ENCODE measurements at regions not wholly inside any gene's neighbourhood (a gene's known extent, or its start where the extent isn't known, plus 50 kb on each side); places are given as distances from the start of the nearest gene placed in this dataset.
"Not testable (repeated sequence)": the region's sequence is repeated elsewhere in the genome, so short reads cannot be mapped to it uniquely, and the experiment has no call there.

DNA sequence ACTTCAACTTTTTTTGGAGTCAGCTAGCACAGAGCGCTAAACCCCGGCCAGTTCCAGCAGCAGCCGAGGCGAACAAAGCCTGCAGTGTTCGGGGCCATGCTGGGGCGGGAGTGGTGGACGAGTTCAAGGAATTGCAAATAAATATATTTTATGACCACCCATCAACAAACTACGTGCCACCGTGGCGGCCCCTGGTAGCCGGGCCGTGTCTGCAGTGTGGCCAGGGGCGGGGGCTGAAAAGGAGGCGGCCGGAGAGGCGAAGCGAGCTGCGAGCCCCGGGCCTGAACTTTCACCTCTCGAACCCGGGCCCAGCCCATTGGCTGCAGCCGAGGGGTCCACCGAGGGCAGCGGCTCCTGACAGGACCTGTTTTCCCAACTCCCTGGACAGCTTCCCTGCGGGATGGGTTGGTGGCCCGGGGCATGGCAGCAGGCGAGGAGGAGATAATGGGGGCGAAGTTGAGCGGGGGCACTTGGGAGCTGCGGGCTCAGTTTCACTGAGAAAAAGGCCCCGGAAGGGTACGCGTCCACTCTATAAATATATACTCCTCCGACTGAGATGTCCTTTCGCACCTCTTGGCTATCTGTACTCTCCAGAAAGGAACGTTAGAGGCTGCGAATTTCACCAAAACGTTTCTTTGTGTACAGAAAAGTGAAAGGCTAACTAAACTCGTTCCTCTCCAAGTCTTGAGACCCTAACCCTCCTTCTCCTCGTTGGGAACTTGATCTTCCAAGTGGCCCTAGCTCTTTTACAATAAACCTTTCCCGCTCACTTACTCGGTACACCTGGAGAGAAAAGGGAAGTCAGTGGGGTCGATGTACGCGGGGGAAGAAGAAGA is 164.6 kb upstream of the PPP1R3A start:
- H3K4me3 ChIP-seq (ENCODE audit: low read depth, low read length), result no peak overlapping the region
- ChIA-PET CTCF (no interaction called here), POLR2A (no interaction called here)
- DNase-seq (ENCODE audit: low read depth, low spot score), result no peak
- TF ChIP-seq, protein P1, sequence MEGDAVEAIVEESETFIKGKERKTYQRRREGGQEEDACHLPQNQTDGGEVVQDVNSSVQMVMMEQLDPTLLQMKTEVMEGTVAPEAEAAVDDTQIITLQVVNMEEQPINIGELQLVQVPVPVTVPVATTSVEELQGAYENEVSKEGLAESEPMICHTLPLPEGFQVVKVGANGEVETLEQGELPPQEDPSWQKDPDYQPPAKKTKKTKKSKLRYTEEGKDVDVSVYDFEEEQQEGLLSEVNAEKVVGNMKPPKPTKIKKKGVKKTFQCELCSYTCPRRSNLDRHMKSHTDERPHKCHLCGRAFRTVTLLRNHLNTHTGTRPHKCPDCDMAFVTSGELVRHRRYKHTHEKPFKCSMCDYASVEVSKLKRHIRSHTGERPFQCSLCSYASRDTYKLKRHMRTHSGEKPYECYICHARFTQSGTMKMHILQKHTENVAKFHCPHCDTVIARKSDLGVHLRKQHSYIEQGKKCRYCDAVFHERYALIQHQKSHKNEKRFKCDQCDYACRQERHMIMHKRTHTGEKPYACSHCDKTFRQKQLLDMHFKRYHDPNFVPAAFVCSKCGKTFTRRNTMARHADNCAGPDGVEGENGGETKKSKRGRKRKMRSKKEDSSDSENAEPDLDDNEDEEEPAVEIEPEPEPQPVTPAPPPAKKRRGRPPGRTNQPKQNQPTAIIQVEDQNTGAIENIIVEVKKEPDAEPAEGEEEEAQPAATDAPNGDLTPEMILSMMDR (IDR thresholded peaks at IDR 0.05; ENCODE audit: insufficient read depth, low read length, missing control alignments), result no peak

DNA sequence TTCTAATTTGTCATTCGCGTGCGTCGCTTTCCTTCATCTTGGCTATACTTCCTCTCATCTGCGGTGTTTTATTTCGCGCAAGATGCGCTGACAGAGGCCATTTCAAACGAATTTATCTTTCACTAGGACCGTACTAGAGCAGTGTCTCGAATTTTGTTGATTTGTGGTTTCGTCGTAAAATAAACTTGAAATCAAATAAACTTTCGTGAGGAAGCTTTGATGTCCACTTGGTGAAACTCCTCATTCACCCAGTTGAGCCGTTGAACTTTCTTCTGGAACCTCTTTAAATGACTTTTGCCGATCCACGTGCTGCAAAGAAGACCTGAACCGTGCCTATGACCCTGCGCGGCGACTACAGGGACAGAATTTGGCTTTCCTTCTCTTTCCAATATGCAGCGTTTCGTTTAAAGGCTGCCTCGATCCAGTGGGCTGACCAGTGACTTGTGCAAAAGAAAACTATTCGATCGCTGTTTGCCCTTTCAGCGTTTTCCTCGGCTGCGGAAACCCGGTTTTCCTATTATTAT is 163.9 kb upstream of the PPP1R3A start:
- TF ChIP-seq, protein P1 (IDR thresholded peaks at IDR 0.05; ENCODE audit: insufficient read depth, low read length, missing control alignments), result no peak

DNA sequence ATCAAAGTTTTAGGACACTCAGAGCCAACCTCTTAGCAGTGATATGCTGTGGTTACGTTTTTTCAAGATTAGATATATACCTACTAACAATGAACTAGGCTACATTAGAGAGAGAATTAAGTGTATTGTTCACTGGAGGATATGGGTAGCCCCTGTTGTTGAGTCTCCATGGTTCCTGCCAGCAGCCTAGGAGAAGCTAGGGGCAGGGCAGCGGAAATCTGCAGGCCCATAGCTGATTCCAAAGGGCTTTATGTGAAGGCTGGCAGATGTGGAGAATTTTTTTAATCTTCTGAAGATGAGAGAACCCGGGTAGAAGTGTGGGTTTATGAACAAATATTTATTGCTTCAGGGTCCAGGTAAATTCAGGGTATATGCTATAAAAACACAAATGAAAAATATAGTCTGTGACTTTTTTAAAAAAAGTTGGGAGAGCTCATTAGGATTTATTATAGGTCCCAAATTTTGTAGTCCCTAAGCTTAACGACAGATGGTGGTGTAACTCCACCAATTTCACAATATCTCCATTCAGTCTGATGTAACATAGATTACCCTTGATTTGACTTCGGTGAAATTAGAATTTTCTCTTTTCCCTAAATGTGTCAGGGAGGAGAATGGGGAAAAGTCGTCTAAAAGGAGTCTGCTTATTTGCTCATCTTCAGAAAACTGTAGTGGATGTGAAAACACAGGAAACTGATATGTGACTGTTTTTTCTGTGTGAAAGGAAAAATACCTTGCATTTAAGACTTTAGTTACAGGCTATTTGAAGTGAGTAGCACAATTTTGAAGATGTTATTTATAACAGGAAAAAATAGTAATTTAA is 163.0 kb upstream of the PPP1R3A start:
- TF ChIP-seq, protein P1 (IDR thresholded peaks at IDR 0.05; ENCODE audit: insufficient read depth, low read length, missing control alignments), result no peak
- CTCF ChIA-PET, result interaction anchor here (0.6 to 1.1 kb wide), 5 partner anchors 1599 to 1771 kb away, joined by 3 to 8 read pairs (median 3); no protein-coding TSS in a partner anchor
- DNase-seq (ENCODE audit: low read depth, low spot score), result peak; percentile 7
- POLR2A ChIA-PET, result no interaction called here
- H3K4me3 ChIP-seq (ENCODE audit: low read depth, low read length), result no peak overlapping the region

More for the DNA sequence above, 163.9 kb upstream of the PPP1R3A start:
- CTCF ChIA-PET, result no interaction called here
- H3K4me3 ChIP-seq (ENCODE audit: low read depth, low read length), result no peak overlapping the region
- POLR2A ChIA-PET, result no interaction called here
- DNase-seq (ENCODE audit: low read depth, low spot score), result no peak

DNA sequence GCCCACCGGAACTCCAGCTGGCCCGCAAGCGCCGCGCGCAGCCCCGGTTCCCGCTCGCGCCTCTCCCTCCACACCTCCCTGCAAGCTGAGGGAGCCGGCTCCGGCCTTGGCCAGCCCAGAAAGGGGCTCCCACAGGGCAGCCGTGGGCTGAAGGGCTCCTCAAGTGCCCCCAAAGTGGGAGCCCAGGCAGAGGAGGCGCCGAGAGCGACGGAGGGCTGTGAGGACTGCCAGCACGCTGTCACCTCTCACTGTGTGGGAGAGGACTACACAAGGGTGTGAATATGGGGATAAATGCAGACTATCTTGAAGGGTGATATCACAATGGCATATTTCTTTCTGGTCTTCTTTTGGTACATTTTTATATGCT is 158.3 kb upstream of the PPP1R3A start:
- CTCF ChIA-PET; POLR2A ChIA-PET; H3K4me3 ChIP-seq (ENCODE audit: low read depth, low read length); DNase-seq (ENCODE audit: low read depth, low spot score): not testable (repeated sequence)

DNA sequence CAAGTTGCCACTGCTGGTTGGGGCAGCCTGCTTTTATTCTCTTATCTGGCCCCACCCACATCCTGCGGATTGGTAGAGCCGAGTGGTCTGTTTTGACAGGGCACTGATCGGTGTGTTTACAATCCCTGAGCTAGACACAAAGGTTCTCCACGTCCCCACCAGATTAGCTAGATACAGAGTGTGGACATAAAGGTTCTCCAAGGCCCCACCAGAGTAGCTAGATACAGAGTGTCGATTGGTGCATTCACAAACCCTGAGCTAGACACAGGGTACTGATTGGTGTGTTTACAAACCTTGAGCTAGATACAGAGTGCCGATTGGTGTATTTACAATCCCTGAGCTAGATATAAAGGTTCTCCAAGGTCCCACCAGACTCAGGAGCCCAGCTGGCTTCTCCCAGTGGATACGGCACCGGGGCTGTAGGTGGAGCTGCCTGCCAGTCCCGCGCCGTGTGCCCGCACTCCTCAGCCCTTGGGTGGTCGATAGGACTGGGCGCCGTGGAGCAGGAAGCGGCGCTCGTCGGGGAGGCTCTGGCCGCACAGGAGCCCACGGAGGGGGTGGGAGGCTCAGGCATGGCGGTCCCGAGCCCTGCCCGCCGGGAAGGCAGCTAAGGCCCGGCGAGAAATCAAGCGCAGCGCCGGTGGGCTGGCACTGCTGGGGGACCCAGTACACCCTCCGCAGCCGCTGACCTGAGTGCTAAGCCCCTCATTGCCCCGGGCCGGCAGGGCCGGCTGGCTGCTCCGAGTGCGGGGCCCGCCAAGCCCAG is 157.8 kb upstream of the PPP1R3A start:
- POLR2A ChIA-PET; H3K4me3 ChIP-seq (ENCODE audit: low read depth, low read length); CTCF ChIA-PET; DNase-seq (ENCODE audit: low read depth, low spot score): not testable (repeated sequence)

DNA sequence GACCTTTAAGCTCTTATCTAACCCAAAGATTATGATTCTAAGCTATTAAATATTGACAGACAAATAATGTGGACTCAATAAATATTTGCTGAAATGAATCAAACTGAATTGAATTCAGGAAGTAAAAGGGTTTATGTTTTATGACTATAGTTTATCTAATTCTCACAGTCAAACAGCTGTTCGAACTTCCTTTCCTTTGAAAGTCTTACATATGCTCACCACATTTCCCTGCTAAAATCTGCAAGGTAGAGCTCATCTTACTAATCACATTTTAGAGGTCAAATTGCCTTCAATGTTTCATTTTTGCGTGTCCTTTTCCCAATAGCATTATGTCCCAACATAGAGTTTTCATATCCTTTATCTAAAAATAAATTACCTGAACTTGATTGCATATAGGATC is 154.9 kb upstream of the PPP1R3A start:
- ChIA-PET CTCF (no interaction called here), POLR2A (no interaction called here)
- no peak overlapping the region for H3K4me3 ChIP-seq (ENCODE audit: low read depth, low read length)
- TF ChIP-seq, protein P1 (IDR thresholded peaks at IDR 0.05; ENCODE audit: insufficient read depth, low read length, missing control alignments), result no peak
- no peak for DNase-seq (ENCODE audit: low read depth, low spot score)

DNA sequence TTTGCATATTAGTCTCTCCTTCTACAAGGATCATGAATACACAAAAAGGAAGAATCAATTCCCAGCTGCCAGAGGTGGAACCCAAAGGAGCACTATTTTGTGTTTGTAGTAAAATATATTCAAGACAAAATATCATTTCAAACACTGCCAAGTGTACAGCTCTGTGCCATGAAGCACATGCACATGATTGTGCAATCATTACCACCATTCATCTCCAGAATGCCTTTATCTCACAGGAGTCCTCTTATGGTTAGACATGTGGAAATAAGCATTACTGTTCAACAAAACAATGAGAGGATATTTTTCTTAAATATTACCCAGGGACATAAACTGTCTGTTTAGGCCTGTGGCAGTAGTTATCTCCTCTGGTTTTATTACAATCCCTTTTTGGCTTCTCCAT is 151.4 kb upstream of the PPP1R3A start:
- ChIA-PET POLR2A (no interaction called here), CTCF (no interaction called here)
- no peak for DNase-seq (ENCODE audit: low read depth, low spot score)
- no peak overlapping the region for H3K4me3 ChIP-seq (ENCODE audit: low read depth, low read length)
- TF ChIP-seq, protein P1 (IDR thresholded peaks at IDR 0.05; ENCODE audit: insufficient read depth, low read length, missing control alignments), result no peak

Data from AG04449 (cell line).